ENCODE measurements at regions not wholly inside any gene's neighbourhood (a gene's known extent, or its start where the extent isn't known, plus 50 kb on each side); places are given as distances from the start of the nearest gene placed in this dataset.

DNA sequence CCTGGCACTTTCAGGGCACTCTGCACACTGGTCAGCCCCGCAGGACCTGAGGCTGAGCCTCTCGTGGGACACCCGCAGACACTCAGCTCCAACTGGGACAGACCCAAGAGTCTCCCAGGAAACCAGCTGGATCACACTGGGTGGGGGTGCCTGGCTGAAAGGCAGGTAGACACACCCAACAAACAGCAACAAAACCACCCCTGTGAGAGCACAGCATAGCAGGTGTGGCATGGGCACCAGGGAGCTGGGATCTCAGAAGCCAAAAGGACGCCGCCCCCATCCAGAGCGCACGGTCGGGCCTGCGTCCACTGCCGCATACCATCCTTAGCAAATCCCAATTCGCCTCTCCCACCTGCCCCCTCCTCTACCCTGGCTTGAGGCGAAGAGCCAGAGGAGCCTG is 154.2 kb upstream of the LINGO1 start:
- TF ChIP-seq, protein P1, sequence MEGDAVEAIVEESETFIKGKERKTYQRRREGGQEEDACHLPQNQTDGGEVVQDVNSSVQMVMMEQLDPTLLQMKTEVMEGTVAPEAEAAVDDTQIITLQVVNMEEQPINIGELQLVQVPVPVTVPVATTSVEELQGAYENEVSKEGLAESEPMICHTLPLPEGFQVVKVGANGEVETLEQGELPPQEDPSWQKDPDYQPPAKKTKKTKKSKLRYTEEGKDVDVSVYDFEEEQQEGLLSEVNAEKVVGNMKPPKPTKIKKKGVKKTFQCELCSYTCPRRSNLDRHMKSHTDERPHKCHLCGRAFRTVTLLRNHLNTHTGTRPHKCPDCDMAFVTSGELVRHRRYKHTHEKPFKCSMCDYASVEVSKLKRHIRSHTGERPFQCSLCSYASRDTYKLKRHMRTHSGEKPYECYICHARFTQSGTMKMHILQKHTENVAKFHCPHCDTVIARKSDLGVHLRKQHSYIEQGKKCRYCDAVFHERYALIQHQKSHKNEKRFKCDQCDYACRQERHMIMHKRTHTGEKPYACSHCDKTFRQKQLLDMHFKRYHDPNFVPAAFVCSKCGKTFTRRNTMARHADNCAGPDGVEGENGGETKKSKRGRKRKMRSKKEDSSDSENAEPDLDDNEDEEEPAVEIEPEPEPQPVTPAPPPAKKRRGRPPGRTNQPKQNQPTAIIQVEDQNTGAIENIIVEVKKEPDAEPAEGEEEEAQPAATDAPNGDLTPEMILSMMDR (IDR thresholded peaks at IDR 0.05) = no peak
- TF ChIP-seq TCF7L2 (IDR thresholded peaks at IDR 0.05; ENCODE audit: low read depth, low read length) = no peak
- TF ChIP-seq, protein P2, sequence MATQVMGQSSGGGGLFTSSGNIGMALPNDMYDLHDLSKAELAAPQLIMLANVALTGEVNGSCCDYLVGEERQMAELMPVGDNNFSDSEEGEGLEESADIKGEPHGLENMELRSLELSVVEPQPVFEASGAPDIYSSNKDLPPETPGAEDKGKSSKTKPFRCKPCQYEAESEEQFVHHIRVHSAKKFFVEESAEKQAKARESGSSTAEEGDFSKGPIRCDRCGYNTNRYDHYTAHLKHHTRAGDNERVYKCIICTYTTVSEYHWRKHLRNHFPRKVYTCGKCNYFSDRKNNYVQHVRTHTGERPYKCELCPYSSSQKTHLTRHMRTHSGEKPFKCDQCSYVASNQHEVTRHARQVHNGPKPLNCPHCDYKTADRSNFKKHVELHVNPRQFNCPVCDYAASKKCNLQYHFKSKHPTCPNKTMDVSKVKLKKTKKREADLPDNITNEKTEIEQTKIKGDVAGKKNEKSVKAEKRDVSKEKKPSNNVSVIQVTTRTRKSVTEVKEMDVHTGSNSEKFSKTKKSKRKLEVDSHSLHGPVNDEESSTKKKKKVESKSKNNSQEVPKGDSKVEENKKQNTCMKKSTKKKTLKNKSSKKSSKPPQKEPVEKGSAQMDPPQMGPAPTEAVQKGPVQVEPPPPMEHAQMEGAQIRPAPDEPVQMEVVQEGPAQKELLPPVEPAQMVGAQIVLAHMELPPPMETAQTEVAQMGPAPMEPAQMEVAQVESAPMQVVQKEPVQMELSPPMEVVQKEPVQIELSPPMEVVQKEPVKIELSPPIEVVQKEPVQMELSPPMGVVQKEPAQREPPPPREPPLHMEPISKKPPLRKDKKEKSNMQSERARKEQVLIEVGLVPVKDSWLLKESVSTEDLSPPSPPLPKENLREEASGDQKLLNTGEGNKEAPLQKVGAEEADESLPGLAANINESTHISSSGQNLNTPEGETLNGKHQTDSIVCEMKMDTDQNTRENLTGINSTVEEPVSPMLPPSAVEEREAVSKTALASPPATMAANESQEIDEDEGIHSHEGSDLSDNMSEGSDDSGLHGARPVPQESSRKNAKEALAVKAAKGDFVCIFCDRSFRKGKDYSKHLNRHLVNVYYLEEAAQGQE (IDR thresholded peaks at IDR 0.05; ENCODE audit: insufficient read depth in 1 of 2, low read depth in 2 of 2, low read length in 1 of 2) = no peak

Measured in Panc1 (cell line).